Loucy (cell line): ENCODE measurements at regions not wholly inside any gene's neighbourhood (a gene's known extent, or its start where the extent isn't known, plus 50 kb on each side); places are given as distances from the start of the nearest gene placed in this dataset.
"Not testable (repeated sequence)": the region's sequence is repeated elsewhere in the genome, so short reads cannot be mapped to it uniquely, and the experiment has no call there.

Experiments used
- H2AFZ ChIP-seq: fragments of 200-600 bp; sonication (generic); 2 replicates; pipeline ENCODE4 v1.6.0; 2016; ENCODE audit warnings: antibody characterized with exemption, mild to moderate bottlenecking, low read length, moderate library complexity
- H3F3A ChIP-seq: fragments of 200-600 bp; 2 replicates; pipeline ENCODE4 v1.6.0; 2016; ENCODE audit warnings: antibody characterized with exemption, low read depth, mild to moderate bottlenecking
- H3K27me3 ChIP-seq: fragments of 200-600 bp; sonication (generic); 2 replicates; pipeline ENCODE4 v1.6.1; 2014; ENCODE audit warnings: low read length, mild to moderate bottlenecking; ENCODE audit not compliant: insufficient read depth, poor library complexity, severe bottlenecking
- H3K36me3 ChIP-seq: fragments of 200-600 bp; sonication (generic); 2 replicates; pipeline ENCODE4 v1.6.1; 2016; ENCODE audit warnings: low read length; ENCODE audit not compliant: insufficient read depth
- H3K4me1 ChIP-seq: fragments of 200-600 bp; sonication (generic); 2 replicates; pipeline ENCODE4 v1.5.1; 2014; ENCODE audit warnings: low read length, mild to moderate bottlenecking; ENCODE audit not compliant: insufficient read depth, poor library complexity, severe bottlenecking
- H3K4me2 ChIP-seq: fragments of 200-600 bp; sonication (generic); 2 replicates; pipeline ENCODE4 v1.6.0; 2014; ENCODE audit warnings: antibody characterized with exemption, low read length, low read depth, mild to moderate bottlenecking; ENCODE audit not compliant: poor library complexity, severe bottlenecking
- H3K4me3 ChIP-seq: fragments of 200-600 bp; sonication (generic); 2 replicates; pipeline ENCODE4 v1.5.1; 2014; ENCODE audit warnings: low read length, mild to moderate bottlenecking, mixed read lengths; ENCODE audit not compliant: poor library complexity, severe bottlenecking
- H3K79me2 ChIP-seq: fragments of 200-600 bp; sonication (generic); 2 replicates; pipeline ENCODE4 v1.6.1; 2014; ENCODE audit warnings: low read length; ENCODE audit not compliant: insufficient read depth
- H3K9ac ChIP-seq: fragments of 200-600 bp; sonication (generic); 2 replicates; pipeline ENCODE4 v1.6.0; 2014; ENCODE audit warnings: mild to moderate bottlenecking, low read depth, low read length, moderate library complexity; ENCODE audit not compliant: poor library complexity, severe bottlenecking
- H3K9me2 ChIP-seq: fragments of 200-600 bp; sonication (generic); replicated peaks from 2 replicates; pipeline ENCODE4 v1.6.1; 2016; ENCODE audit warnings: low read depth, low read length, mixed read lengths
- H3K9me3 ChIP-seq: fragments of 200-600 bp; sonication (generic); 2 replicates; pipeline ENCODE4 v1.6.1; 2014; ENCODE audit warnings: mild to moderate bottlenecking, antibody characterized with exemption, low read length, low read depth; ENCODE audit not compliant: insufficient read depth
- H4K20me1 ChIP-seq: fragments of 200-600 bp; sonication (generic); 2 replicates; pipeline ENCODE4 v1.6.0; 2014; ENCODE audit warnings: antibody characterized with exemption, low read length, mild to moderate bottlenecking; ENCODE audit not compliant: insufficient read depth, poor library complexity, severe bottlenecking
- CTCF ChIP-seq: fragments of 200-600 bp; sonication (generic); conservative IDR thresholded peaks from 2 replicates; pipeline ENCODE4 v1.5.1; 2014; ENCODE audit warnings: mild to moderate bottlenecking, antibody characterized with exemption, low read length
- EZH2phosphoT487 ChIP-seq: fragments of 200-600 bp; IDR thresholded peaks from 2 replicates; pipeline ENCODE4 v1.6.1; 2018; ENCODE audit warnings: antibody characterized with exemption, mild to moderate bottlenecking, moderate library complexity, borderline replicate concordance

- H3K4me2 ChIP-seq, H3K4me1 ChIP-seq, H3K79me2 ChIP-seq, H3K9ac ChIP-seq, H3K4me3 ChIP-seq, H3K9me3 ChIP-seq, H2AFZ ChIP-seq, H3K27me3 ChIP-seq, H3F3A ChIP-seq, H3K9me2 ChIP-seq, H4K20me1 ChIP-seq, H3K36me3 ChIP-seq: not testable (repeated sequence)
Observed at GRCh38 chr9:104195142-104195541, 101.0 kb downstream of the SMC2 start.

- H3K9me3 ChIP-seq, result no peaks in the 10 kb centered on the region
- no peak overlapping the region for H3K9ac ChIP-seq
- H4K20me1 ChIP-seq, result no peaks in the 10 kb centered on the region
- TF ChIP-seq EZH2phosphoT487, result no peak
- no peak for TF ChIP-seq CTCF
- H3K27me3 ChIP-seq, result no peaks in the 10 kb centered on the region
- no peaks in the 10 kb centered on the region for H3F3A ChIP-seq
- H2AFZ ChIP-seq, result no peak overlapping the region
- no peaks in the 10 kb centered on the region for H3K9me2 ChIP-seq
- no peak overlapping the region for H3K4me2 ChIP-seq
- no peaks in the 10 kb centered on the region for H3K79me2 ChIP-seq
- no peaks in the 10 kb centered on the region for H3K36me3 ChIP-seq
- no peaks in the 10 kb centered on the region for H3K4me1 ChIP-seq
- no peak overlapping the region for H3K4me3 ChIP-seq
Observed at GRCh38 chr9:104200456-104200994, 106.4 kb downstream of the SMC2 start.

GRCh38 chr9:104206766-104207165 lies 112.7 kb downstream of the SMC2 start:
- H3K4me1 ChIP-seq, result no peaks in the 10 kb centered on the region
- H3K9ac ChIP-seq, result no peak overlapping the region
- no peaks in the 10 kb centered on the region for H4K20me1 ChIP-seq
- H3K9me3 ChIP-seq, result no peaks in the 10 kb centered on the region
- H3F3A ChIP-seq, result no peaks in the 10 kb centered on the region
- no peaks in the 10 kb centered on the region for H3K79me2 ChIP-seq
- TF ChIP-seq EZH2phosphoT487, result no peak
- TF ChIP-seq CTCF, result no peak
- H3K9me2 ChIP-seq, result no peaks in the 10 kb centered on the region
- no peak overlapping the region for H2AFZ ChIP-seq
- H3K4me3 ChIP-seq, result no peak overlapping the region
- H3K36me3 ChIP-seq, result no peaks in the 10 kb centered on the region
- no peak overlapping the region for H3K4me2 ChIP-seq
- no peaks in the 10 kb centered on the region for H3K27me3 ChIP-seq

- Histone ChIP-seq H3K4me3 (no peak overlapping the region), H3K36me3 (no peaks in the 10 kb centered on the region), H3K4me1 (no peaks in the 10 kb centered on the region), H3K27me3 (no peaks in the 10 kb centered on the region), H3K4me2 (no peak overlapping the region), H3K79me2 (no peaks in the 10 kb centered on the region), H3F3A (no peaks in the 10 kb centered on the region), H3K9ac (no peak overlapping the region), H3K9me3 (no peaks in the 10 kb centered on the region), H4K20me1 (no peaks in the 10 kb centered on the region), H3K9me2 (no peaks in the 10 kb centered on the region), H2AFZ (no peak overlapping the region)
- TF ChIP-seq CTCF, result no peak
- TF ChIP-seq EZH2phosphoT487, result no peak
Observed at GRCh38 chr9:104209387-104209786, 115.3 kb downstream of the SMC2 start.
